GM23248 (cell line): ENCODE measurements at regions not wholly inside any gene's neighbourhood (a gene's known extent, or its start where the extent isn't known, plus 50 kb on each side); places are given as distances from the start of the nearest gene placed in this dataset.

ENCODE experiments used
- DNase-seq: peaks from one replicate; pipeline ENCODE4 v3.0.0-alpha.2; 2015
- H2AFZ ChIP-seq: fragments of 200-600 bp; sonication (generic); 2 replicates; pipeline ENCODE4 v1.6.1; 2016; ENCODE audit warnings: antibody characterized with exemption
- H3F3A ChIP-seq: fragments of 200-600 bp; sonication (generic); 2 replicates; pipeline ENCODE4 v1.6.1; 2016; ENCODE audit warnings: mild to moderate bottlenecking, antibody characterized with exemption, mixed run types; ENCODE audit not compliant: insufficient read depth
- H3K27ac ChIP-seq: fragments of 200-600 bp; sonication (generic); 2 replicates; pipeline ENCODE4 v1.5.1; 2016; ENCODE audit warnings: mild to moderate bottlenecking
- H3K27me3 ChIP-seq: fragments of 200-600 bp; sonication (generic); replicated peaks from 2 replicates; pipeline ENCODE4 v1.6.1; 2016; ENCODE audit warnings: mild to moderate bottlenecking; ENCODE audit not compliant: insufficient read depth
- H3K36me3 ChIP-seq: fragments of 200-600 bp; sonication (generic); 2 replicates; pipeline ENCODE4 v1.6.1; 2016; ENCODE audit warnings: low read depth, mild to moderate bottlenecking
- H3K4me1 ChIP-seq: fragments of 200-600 bp; sonication (generic); 2 replicates; pipeline ENCODE4 v1.6.1; 2016; ENCODE audit warnings: mild to moderate bottlenecking; ENCODE audit not compliant: insufficient read depth
- H3K4me2 ChIP-seq: fragments of 200-600 bp; sonication (generic); one replicate; pipeline ENCODE4 v1.6.1; 2016; ENCODE audit warnings: mild to moderate bottlenecking; ENCODE audit not compliant: unreplicated experiment
- H3K4me3 ChIP-seq: fragments of 200-600 bp; sonication (generic); 2 replicates; pipeline ENCODE4 v1.5.1; 2016; ENCODE audit warnings: mild to moderate bottlenecking
- H3K79me2 ChIP-seq: fragments of 200-600 bp; sonication (generic); 2 replicates; pipeline ENCODE4 v1.6.1; 2016; ENCODE audit warnings: mild to moderate bottlenecking; ENCODE audit not compliant: insufficient read depth
- H3K9ac ChIP-seq: fragments of 200-600 bp; sonication (generic); 2 replicates; pipeline ENCODE4 v1.6.1; 2016; ENCODE audit warnings: mild to moderate bottlenecking
- H3K9me2 ChIP-seq: fragments of 200-600 bp; sonication (generic); 2 replicates; pipeline ENCODE4 v1.6.1; 2016; ENCODE audit warnings: mixed run types, mild to moderate bottlenecking, moderate library complexity; ENCODE audit not compliant: insufficient read depth
- H3K9me3 ChIP-seq: fragments of 200-600 bp; sonication (generic); one replicate; pipeline ENCODE4 v1.6.1; 2017; ENCODE audit warnings: low read depth
- H4K20me1 ChIP-seq: fragments of 200-600 bp; sonication (generic); 2 replicates; pipeline ENCODE4 v1.6.0; 2016; ENCODE audit not compliant: insufficient read depth
- EZH2 ChIP-seq: fragments of 200-600 bp; sonication (generic); IDR thresholded peaks from 2 replicates; pipeline ENCODE4 v1.6.1; 2018; ENCODE audit warnings: antibody characterized with exemption, mild to moderate bottlenecking; ENCODE audit not compliant: insufficient read depth, poor library complexity, severe bottlenecking
- EZH2phosphoT487 ChIP-seq: fragments of 200-600 bp; sonication (generic); IDR thresholded peaks from 2 replicates; pipeline ENCODE4 v1.6.1; 2018; ENCODE audit warnings: antibody characterized with exemption, moderate library complexity, mild to moderate bottlenecking, low read depth; ENCODE audit not compliant: insufficient read depth
- WGBS, 2 experiments: methylation state at CpG; one replicate each; pipeline ENCODE4 v1.1.6; 2015 to 2017; ENCODE audit warnings: low lambda C conversion rate in 2 of 2, low coverage in 1 of 2; ENCODE audit errors: missing lambda C conversion rate in 2 of 2; 5-methylcytosine and 5-hydroxymethylcytosine counted together
- in situ Hi-C: fragments of 300-500 bp; cut with MboI; formaldehyde crosslinking; loops from 2 replicates; pipeline ENCODE4 v1.15.0; 2020

DNA sequence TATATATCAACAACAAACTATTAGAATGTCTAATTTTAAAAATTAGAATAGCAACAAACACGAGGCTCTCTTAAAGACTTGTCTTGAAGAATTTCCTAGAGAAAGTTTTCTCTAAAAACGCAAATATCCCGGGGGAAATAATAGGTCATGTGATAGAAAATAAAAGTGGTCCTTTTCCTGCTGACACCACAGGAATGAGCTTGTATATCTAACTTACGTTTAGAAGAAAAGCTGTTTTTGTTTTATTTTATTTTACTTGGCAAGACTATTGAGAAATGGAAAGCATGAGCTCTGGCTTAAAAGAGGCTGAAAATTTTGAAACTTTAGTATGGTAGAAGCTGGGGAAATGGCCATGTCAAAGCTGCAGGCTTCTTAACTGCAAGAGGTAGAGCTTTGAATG is 465.0 kb downstream of the AGTPBP1 start:
- 2 to 4% methylated on average over 4 of the region's 4 CpGs for WGBS, 2 experiments
- Histone ChIP-seq H4K20me1 (no peaks in the 10 kb centered on the region), H3K9ac (no peak overlapping the region), H3K4me1 (no peaks in the 10 kb centered on the region), H2AFZ (no peak overlapping the region), H3K27ac (no peak overlapping the region), H3K79me2 (no peaks in the 10 kb centered on the region), H3K27me3 (peaks cover 4% of the 10 kb centered on the region; the same call in 1 of the 2 replicates), H3K9me2 (no peaks in the 10 kb centered on the region), H3K4me3 (no peak overlapping the region), H3K9me3 (no peaks in the 10 kb centered on the region), H3K4me2 (no peak overlapping the region), H3F3A (no peaks in the 10 kb centered on the region), H3K36me3 (no peaks in the 10 kb centered on the region)
- DNase-seq = no peak
- TF ChIP-seq EZH2phosphoT487 = no peak
- no peak for TF ChIP-seq EZH2
- in situ Hi-C loops = no loop called here

GRCh38 chr9:85269811-85270210 is 471.9 kb downstream of the AGTPBP1 start:
- Histone ChIP-seq H3K27me3 (peaks cover 4% of the 10 kb centered on the region), H3K4me1 (no peaks in the 10 kb centered on the region), H3K36me3 (no peaks in the 10 kb centered on the region), H4K20me1 (no peaks in the 10 kb centered on the region), H3K9ac (no peak overlapping the region), H3K27ac (no peak overlapping the region), H3K4me3 (no peak overlapping the region), H3K9me3 (no peaks in the 10 kb centered on the region), H2AFZ (no peak overlapping the region), H3K4me2 (no peak overlapping the region), H3K9me2 (no peaks in the 10 kb centered on the region), H3F3A (no peaks in the 10 kb centered on the region), H3K79me2 (no peaks in the 10 kb centered on the region)
- 55 to 57% methylated on average over 7 of the region's 7 CpGs for WGBS, 2 experiments
- in situ Hi-C loops = loop anchor here (25.0 kb wide), 2 partner anchors 583 to 858 kb away; no protein-coding TSS in a partner anchor
- TF ChIP-seq EZH2phosphoT487 (no peak), EZH2 (no peak)
- DNase-seq = no peak

DNA sequence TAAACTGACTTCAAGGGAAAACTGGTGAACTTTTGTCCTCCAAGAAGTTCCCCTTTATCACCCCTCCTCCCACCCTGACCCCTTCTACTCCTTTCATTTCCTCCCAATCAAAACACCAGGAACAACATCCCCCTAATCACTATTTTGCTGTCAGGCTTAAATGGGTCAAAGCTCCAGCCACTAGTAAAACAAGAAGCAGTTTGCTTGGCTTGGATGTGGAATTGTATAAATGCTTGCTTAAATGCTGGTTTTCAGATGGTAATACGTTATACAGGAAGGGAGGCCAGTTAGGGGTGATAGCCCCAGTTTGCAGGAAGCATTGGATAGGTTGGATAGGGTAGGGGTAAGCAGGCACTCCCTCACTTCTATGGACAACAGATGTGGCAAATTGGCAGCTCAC is 473.6 kb downstream of the AGTPBP1 start:
- H3K27ac ChIP-seq = no peak overlapping the region
- peaks cover 4% of the 10 kb centered on the region for H3K27me3 ChIP-seq
- in situ Hi-C loops = loop anchor here (25.0 kb wide), 2 partner anchors 581 to 856 kb away; no protein-coding TSS in a partner anchor
- TF ChIP-seq EZH2 = no peak
- TF ChIP-seq EZH2phosphoT487 = no peak
- 0% methylated on average over 1 of the region's 1 CpG for WGBS, 2 experiments
- H3K4me2 ChIP-seq = no peak overlapping the region
- DNase-seq = no peak
- no peaks in the 10 kb centered on the region for H3K36me3 ChIP-seq
- H3K79me2 ChIP-seq = no peaks in the 10 kb centered on the region
- H4K20me1 ChIP-seq = no peaks in the 10 kb centered on the region
- no peak overlapping the region for H2AFZ ChIP-seq
- H3K4me1 ChIP-seq = no peaks in the 10 kb centered on the region
- H3K9ac ChIP-seq = no peak overlapping the region
- no peaks in the 10 kb centered on the region for H3K9me2 ChIP-seq
- no peaks in the 10 kb centered on the region for H3K9me3 ChIP-seq
- no peaks in the 10 kb centered on the region for H3F3A ChIP-seq
- H3K4me3 ChIP-seq = no peak overlapping the region

- Histone ChIP-seq H4K20me1 (no peaks in the 10 kb centered on the region), H3K4me3 (no peak overlapping the region), H3K9ac (no peak overlapping the region), H3K9me2 (no peaks in the 10 kb centered on the region), H3K4me1 (no peaks in the 10 kb centered on the region; the same call in 1 of the 2 replicates), H3K36me3 (no peaks in the 10 kb centered on the region), H3K27me3 (no peaks in the 10 kb centered on the region; the same call in none of the 2 replicates), H3K4me2 (no peak overlapping the region), H2AFZ (no peak overlapping the region), H3K79me2 (no peaks in the 10 kb centered on the region), H3F3A (no peaks in the 10 kb centered on the region), H3K27ac (no peak overlapping the region), H3K9me3 (no peaks in the 10 kb centered on the region)
- no peak for DNase-seq
- in situ Hi-C loops = loop anchor here (25.0 kb wide), 2 partner anchors 577 to 852 kb away; no protein-coding TSS in a partner anchor
- TF ChIP-seq EZH2 (no peak), EZH2phosphoT487 (no peak)
Measured at GRCh38 chr9:85264695-85265094, 477.1 kb downstream of the AGTPBP1 start.

DNA sequence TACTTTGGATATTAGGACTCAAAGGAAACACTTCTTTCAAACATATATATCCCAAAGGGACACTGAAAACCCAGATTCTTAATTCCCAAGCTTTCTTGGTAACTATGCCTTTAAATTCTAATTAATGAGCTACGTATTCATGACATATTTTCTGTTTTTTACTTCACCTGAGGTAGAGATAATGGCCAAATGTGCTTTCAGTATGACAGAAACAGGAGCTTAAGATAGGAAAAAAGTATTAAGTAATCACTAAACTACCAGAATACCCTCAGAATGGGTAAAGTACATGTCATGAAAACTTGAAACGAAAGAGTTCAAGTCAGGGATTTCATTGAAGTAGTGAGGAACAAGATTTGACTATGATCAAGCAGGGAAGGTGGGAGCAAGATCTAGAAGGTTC is 478.5 kb downstream of the AGTPBP1 start:
- no peaks in the 10 kb centered on the region; the same call in 1 of the 2 replicates for H3K4me1 ChIP-seq
- H3K4me3 ChIP-seq = no peak overlapping the region
- no peak overlapping the region for H3K4me2 ChIP-seq
- TF ChIP-seq EZH2phosphoT487 (no peak), EZH2 (no peak)
- no peaks in the 10 kb centered on the region for H3K9me3 ChIP-seq
- no peaks in the 10 kb centered on the region for H3K9me2 ChIP-seq
- H3K27me3 ChIP-seq = no peaks in the 10 kb centered on the region; the same call in none of the 2 replicates
- no peaks in the 10 kb centered on the region for H3K79me2 ChIP-seq
- 81 to 86% methylated on average over 2 of the region's 2 CpGs for WGBS, 2 experiments
- no peaks in the 10 kb centered on the region for H3K36me3 ChIP-seq
- H2AFZ ChIP-seq = no peak overlapping the region
- H3F3A ChIP-seq = no peaks in the 10 kb centered on the region
- H3K9ac ChIP-seq = no peak overlapping the region
- H3K27ac ChIP-seq = no peak overlapping the region
- H4K20me1 ChIP-seq = no peaks in the 10 kb centered on the region
- in situ Hi-C loops = loop anchor here (25.0 kb wide), 2 partner anchors 576 to 851 kb away; no protein-coding TSS in a partner anchor
- DNase-seq = no peak
